ENCODE measurements at regions not wholly inside any gene's neighbourhood (a gene's known extent, or its start where the extent isn't known, plus 50 kb on each side); places are given as distances from the start of the nearest gene placed in this dataset.

DNA sequence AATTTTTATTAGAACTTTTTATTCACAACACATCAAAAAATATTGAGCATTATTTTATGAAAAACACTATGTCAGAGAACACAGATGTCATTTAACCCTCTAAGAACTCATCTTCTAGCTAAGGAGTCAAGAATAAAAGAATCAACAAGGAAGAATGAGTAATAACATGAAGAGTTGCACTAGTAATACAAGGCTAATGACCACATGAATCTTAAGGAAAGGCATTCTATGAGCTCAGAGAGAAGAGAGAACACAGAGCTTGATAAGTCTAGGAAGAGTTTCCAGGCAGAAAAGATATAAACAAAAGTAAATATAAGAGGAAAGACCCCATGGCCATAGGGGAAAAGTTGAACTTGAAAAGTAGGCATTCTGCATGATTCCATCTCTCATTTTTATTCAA is 166.5 kb downstream of the MAIP1 start:
- TF ChIP-seq CTCF (IDR thresholded peaks at IDR 0.05) (no peak), POLR2A (IDR thresholded peaks at IDR 0.05) (no peak)
